ENCODE measurements at regions not wholly inside any gene's neighbourhood (a gene's known extent, or its start where the extent isn't known, plus 50 kb on each side); places are given as distances from the start of the nearest gene placed in this dataset.

- no peak overlapping the region for H3K9ac ChIP-seq (ENCODE audit: low read depth in 1 of 2, low read length in 2 of 2)
- no peak overlapping the region for H3K27ac ChIP-seq (ENCODE audit: low read depth in 2 of 2, low read length in 2 of 2)
- no peaks in the 10 kb centered on the region for H3K27me3 ChIP-seq (ENCODE audit: control insufficient read depth in 2 of 2, insufficient read depth in 2 of 2, low read length in 2 of 2)
- H3K4me1 ChIP-seq (ENCODE audit: control insufficient read depth in 2 of 2, insufficient read depth in 2 of 2, low read length in 2 of 2): no peaks in the 10 kb centered on the region
- H3K36me3 ChIP-seq (ENCODE audit: control insufficient read depth in 2 of 2, insufficient read depth in 2 of 2, low read length in 2 of 2): no peaks in the 10 kb centered on the region
- H3K9me3 ChIP-seq (ENCODE audit: control insufficient read depth in 2 of 2, low read length in 2 of 2): peaks cover 0 to 5% of the 10 kb centered on the region in 2 donors
- no peak overlapping the region for H3K4me3 ChIP-seq (ENCODE audit: low read length in 2 of 2)
Measured at GRCh38 chr22:22976033-22976922, 88.7 kb downstream of the IGLL5 start.

GRCh38 chr22:22977479-22978200, 90.0 kb downstream of the IGLL5 start:
- H3K9me3 ChIP-seq (ENCODE audit: control insufficient read depth in 2 of 2, low read length in 2 of 2): peaks cover 0 to 5% of the 10 kb centered on the region in 2 donors
- H3K27me3 ChIP-seq (ENCODE audit: control insufficient read depth in 2 of 2, insufficient read depth in 2 of 2, low read length in 2 of 2): no peaks in the 10 kb centered on the region
- no peaks in the 10 kb centered on the region for H3K36me3 ChIP-seq (ENCODE audit: control insufficient read depth in 2 of 2, insufficient read depth in 2 of 2, low read length in 2 of 2)
- no peak overlapping the region for H3K9ac ChIP-seq (ENCODE audit: low read depth in 1 of 2, low read length in 2 of 2)
- no peak overlapping the region for H3K4me3 ChIP-seq (ENCODE audit: low read length in 2 of 2)
- H3K27ac ChIP-seq (ENCODE audit: low read depth in 2 of 2, low read length in 2 of 2): no peak overlapping the region
- no peaks in the 10 kb centered on the region for H3K4me1 ChIP-seq (ENCODE audit: control insufficient read depth in 2 of 2, insufficient read depth in 2 of 2, low read length in 2 of 2)

- Histone ChIP-seq H3K9me3 (ENCODE audit: control insufficient read depth in 2 of 2, low read length in 2 of 2) (peaks cover 0 to 5% of the 10 kb centered on the region in 2 donors), H3K36me3 (ENCODE audit: control insufficient read depth in 2 of 2, insufficient read depth in 2 of 2, low read length in 2 of 2) (no peaks in the 10 kb centered on the region), H3K27ac (ENCODE audit: low read depth in 2 of 2, low read length in 2 of 2) (no peak overlapping the region), H3K27me3 (ENCODE audit: control insufficient read depth in 2 of 2, insufficient read depth in 2 of 2, low read length in 2 of 2) (no peaks in the 10 kb centered on the region), H3K4me3 (ENCODE audit: low read length in 2 of 2) (no peak overlapping the region), H3K4me1 (ENCODE audit: control insufficient read depth in 2 of 2, insufficient read depth in 2 of 2, low read length in 2 of 2) (no peaks in the 10 kb centered on the region), H3K9ac (ENCODE audit: low read depth in 1 of 2, low read length in 2 of 2) (no peak overlapping the region)
Measured at GRCh38 chr22:22978637-22979036, 91.0 kb downstream of the IGLL5 start.

GRCh38 chr22:22979121-22979724, 91.1 kb upstream of the GNAZ start:
- Histone ChIP-seq H3K27ac (ENCODE audit: low read depth in 2 of 2, low read length in 2 of 2) (no peak overlapping the region), H3K9ac (ENCODE audit: low read depth in 1 of 2, low read length in 2 of 2) (no peak overlapping the region), H3K4me1 (ENCODE audit: control insufficient read depth in 2 of 2, insufficient read depth in 2 of 2, low read length in 2 of 2) (no peaks in the 10 kb centered on the region), H3K36me3 (ENCODE audit: control insufficient read depth in 2 of 2, insufficient read depth in 2 of 2, low read length in 2 of 2) (no peaks in the 10 kb centered on the region), H3K27me3 (ENCODE audit: control insufficient read depth in 2 of 2, insufficient read depth in 2 of 2, low read length in 2 of 2) (no peaks in the 10 kb centered on the region), H3K4me3 (ENCODE audit: low read length in 2 of 2) (no peak overlapping the region), H3K9me3 (ENCODE audit: control insufficient read depth in 2 of 2, low read length in 2 of 2) (peaks cover 0 to 5% of the 10 kb centered on the region in 2 donors)

DNA sequence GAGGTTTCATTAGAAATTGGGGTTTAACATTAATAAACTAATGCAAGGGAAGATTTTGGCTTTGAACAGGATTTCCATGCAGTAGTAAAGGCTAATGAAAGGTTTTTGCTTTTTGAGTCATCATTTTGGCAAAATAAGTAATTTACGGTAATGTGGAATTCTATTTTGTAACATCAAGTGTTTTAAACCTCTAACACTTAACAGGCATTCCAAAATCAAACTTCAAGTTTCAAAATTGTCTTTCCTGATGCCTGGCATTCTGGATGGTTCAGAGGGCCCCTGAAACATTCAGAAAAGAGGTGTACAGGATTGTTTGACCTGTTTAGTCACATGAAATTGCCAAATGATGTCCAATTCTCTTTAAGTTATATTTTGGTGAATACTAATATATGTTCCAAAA, 90.4 kb upstream of the GNAZ start:
- H3K27me3 ChIP-seq (ENCODE audit: control insufficient read depth in 2 of 2, insufficient read depth in 2 of 2, low read length in 2 of 2): no peaks in the 10 kb centered on the region
- no peak overlapping the region for H3K27ac ChIP-seq (ENCODE audit: low read depth in 2 of 2, low read length in 2 of 2)
- no peak overlapping the region for H3K9ac ChIP-seq (ENCODE audit: low read depth in 1 of 2, low read length in 2 of 2)
- no peaks in the 10 kb centered on the region for H3K4me1 ChIP-seq (ENCODE audit: control insufficient read depth in 2 of 2, insufficient read depth in 2 of 2, low read length in 2 of 2)
- H3K9me3 ChIP-seq (ENCODE audit: control insufficient read depth in 2 of 2, low read length in 2 of 2): peaks cover 0 to 5% of the 10 kb centered on the region in 2 donors
- no peak overlapping the region for H3K4me3 ChIP-seq (ENCODE audit: low read length in 2 of 2)
- H3K36me3 ChIP-seq (ENCODE audit: control insufficient read depth in 2 of 2, insufficient read depth in 2 of 2, low read length in 2 of 2): no peaks in the 10 kb centered on the region

DNA sequence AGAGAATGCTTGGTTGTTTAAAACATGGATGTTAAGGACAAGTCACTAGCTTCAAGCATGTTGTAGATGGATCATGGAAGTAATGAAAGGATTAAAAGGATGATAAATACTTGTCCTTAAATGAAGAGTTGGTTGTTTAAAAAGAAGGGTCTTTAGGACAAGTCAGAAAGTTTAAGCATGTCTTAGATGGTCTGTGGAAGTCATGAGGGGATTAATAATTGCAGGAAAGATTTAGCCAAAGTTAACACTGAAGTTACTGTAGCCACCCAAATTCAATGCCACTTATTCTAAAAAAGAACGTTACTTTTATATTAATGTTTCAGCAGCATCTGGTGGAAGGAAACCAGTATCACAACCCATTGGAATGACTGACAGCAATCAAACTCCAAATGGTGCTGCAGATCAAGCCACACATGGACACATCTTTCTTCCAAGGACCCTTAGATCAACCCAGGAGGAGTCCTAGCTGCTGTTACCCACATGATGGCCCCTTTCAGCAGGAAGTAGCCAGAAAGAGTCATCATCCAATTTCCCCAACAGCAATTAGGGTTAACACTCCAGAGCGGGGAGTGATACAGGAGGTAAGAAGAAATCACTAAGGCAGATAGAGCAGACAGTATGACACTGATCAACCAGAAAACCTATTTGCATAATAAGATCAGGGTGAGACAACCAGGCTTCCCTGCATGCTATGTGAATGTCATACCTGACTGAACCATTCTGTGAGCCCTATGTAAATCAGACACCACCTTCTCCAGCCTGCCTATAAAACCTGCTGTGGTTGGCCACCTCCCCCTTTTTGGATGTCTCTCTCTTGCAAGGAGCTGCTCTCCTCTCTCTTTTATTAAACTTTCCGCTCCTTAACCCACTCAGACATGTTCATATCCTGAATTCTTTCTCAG, 88.4 kb upstream of the GNAZ start:
- no peak overlapping the region for H3K4me3 ChIP-seq (ENCODE audit: low read length in 2 of 2)
- peaks cover 0 to 5% of the 10 kb centered on the region in 2 donors for H3K9me3 ChIP-seq (ENCODE audit: control insufficient read depth in 2 of 2, low read length in 2 of 2)
- no peaks in the 10 kb centered on the region for H3K4me1 ChIP-seq (ENCODE audit: control insufficient read depth in 2 of 2, insufficient read depth in 2 of 2, low read length in 2 of 2)
- H3K27me3 ChIP-seq (ENCODE audit: control insufficient read depth in 2 of 2, insufficient read depth in 2 of 2, low read length in 2 of 2): peaks cover 0 to 3% of the 10 kb centered on the region in 2 donors
- H3K36me3 ChIP-seq (ENCODE audit: control insufficient read depth in 2 of 2, insufficient read depth in 2 of 2, low read length in 2 of 2): no peaks in the 10 kb centered on the region
- no peak overlapping the region for H3K9ac ChIP-seq (ENCODE audit: low read depth in 1 of 2, low read length in 2 of 2)
- H3K27ac ChIP-seq (ENCODE audit: low read depth in 2 of 2, low read length in 2 of 2): no peak overlapping the region

GRCh38 chr22:22982616-22983015, 87.7 kb upstream of the GNAZ start:
- H3K4me3 ChIP-seq (ENCODE audit: low read length in 2 of 2): no peak overlapping the region

GRCh38 chr22:22983123-22983522, 87.2 kb upstream of the GNAZ start:
- Histone ChIP-seq H3K36me3 (ENCODE audit: control insufficient read depth in 2 of 2, insufficient read depth in 2 of 2, low read length in 2 of 2) (no peaks in the 10 kb centered on the region), H3K27me3 (ENCODE audit: control insufficient read depth in 2 of 2, insufficient read depth in 2 of 2, low read length in 2 of 2) (peaks cover 0 to 3% of the 10 kb centered on the region in 2 donors), H3K9ac (ENCODE audit: low read depth in 1 of 2, low read length in 2 of 2) (no peak overlapping the region), H3K27ac (ENCODE audit: low read depth in 2 of 2, low read length in 2 of 2) (no peak overlapping the region), H3K4me1 (ENCODE audit: control insufficient read depth in 2 of 2, insufficient read depth in 2 of 2, low read length in 2 of 2) (no peaks in the 10 kb centered on the region), H3K9me3 (ENCODE audit: control insufficient read depth in 2 of 2, low read length in 2 of 2) (peaks cover 0 to 5% of the 10 kb centered on the region in 2 donors), H3K4me3 (ENCODE audit: low read length in 2 of 2) (no peak overlapping the region)

More at GRCh38 chr22:22982616-22983015, 87.7 kb upstream of the GNAZ start:
- Histone ChIP-seq H3K27me3 (ENCODE audit: control insufficient read depth in 2 of 2, insufficient read depth in 2 of 2, low read length in 2 of 2) (peaks cover 0 to 3% of the 10 kb centered on the region in 2 donors), H3K27ac (ENCODE audit: low read depth in 2 of 2, low read length in 2 of 2) (no peak overlapping the region), H3K36me3 (ENCODE audit: control insufficient read depth in 2 of 2, insufficient read depth in 2 of 2, low read length in 2 of 2) (no peaks in the 10 kb centered on the region), H3K9me3 (ENCODE audit: control insufficient read depth in 2 of 2, low read length in 2 of 2) (peaks cover 0 to 5% of the 10 kb centered on the region in 2 donors), H3K4me1 (ENCODE audit: control insufficient read depth in 2 of 2, insufficient read depth in 2 of 2, low read length in 2 of 2) (no peaks in the 10 kb centered on the region), H3K9ac (ENCODE audit: low read depth in 1 of 2, low read length in 2 of 2) (no peak overlapping the region)

GRCh38 chr22:22983816-22984215, 86.5 kb upstream of the GNAZ start:
- peaks cover 0 to 3% of the 10 kb centered on the region in 2 donors for H3K27me3 ChIP-seq (ENCODE audit: control insufficient read depth in 2 of 2, insufficient read depth in 2 of 2, low read length in 2 of 2)
- H3K9ac ChIP-seq (ENCODE audit: low read depth in 1 of 2, low read length in 2 of 2): no peak overlapping the region
- peaks cover 0 to 5% of the 10 kb centered on the region in 2 donors for H3K9me3 ChIP-seq (ENCODE audit: control insufficient read depth in 2 of 2, low read length in 2 of 2)
- H3K4me1 ChIP-seq (ENCODE audit: control insufficient read depth in 2 of 2, insufficient read depth in 2 of 2, low read length in 2 of 2): no peaks in the 10 kb centered on the region
- H3K27ac ChIP-seq (ENCODE audit: low read depth in 2 of 2, low read length in 2 of 2): no peak overlapping the region
- no peak overlapping the region for H3K4me3 ChIP-seq (ENCODE audit: low read length in 2 of 2)
- no peaks in the 10 kb centered on the region for H3K36me3 ChIP-seq (ENCODE audit: control insufficient read depth in 2 of 2, insufficient read depth in 2 of 2, low read length in 2 of 2)

Data from mucosa of rectum (tissue), 2 donors.